KOPT-K1 (cell line): ENCODE measurements at regions not wholly inside any gene's neighbourhood (a gene's known extent, or its start where the extent isn't known, plus 50 kb on each side); places are given as distances from the start of the nearest gene placed in this dataset.
"Not testable (repeated sequence)": the region's sequence is repeated elsewhere in the genome, so short reads cannot be mapped to it uniquely, and the experiment has no call there.

ENCODE experiments used
- H3K27ac ChIP-seq: fragments of 200-600 bp; sonication (generic); 2 replicates; pipeline ENCODE4 v1.5.1; 2016; ENCODE audit warnings: antibody characterized with exemption, mild to moderate bottlenecking, low read depth, low read length; ENCODE audit not compliant: poor library complexity, severe bottlenecking
- H3K36me3 ChIP-seq: fragments of 200-600 bp; sonication (generic); 2 replicates; pipeline ENCODE4 v1.5.1; 2017; ENCODE audit warnings: antibody characterized with exemption, mild to moderate bottlenecking, low read length, moderate library complexity; ENCODE audit not compliant: insufficient read depth
- H3K9me3 ChIP-seq: fragments of 200-600 bp; sonication (generic); 2 replicates; pipeline ENCODE4 v1.5.1; 2017; ENCODE audit warnings: antibody characterized with exemption, low read length, mild to moderate bottlenecking; ENCODE audit not compliant: insufficient read depth, poor library complexity, severe bottlenecking

DNA sequence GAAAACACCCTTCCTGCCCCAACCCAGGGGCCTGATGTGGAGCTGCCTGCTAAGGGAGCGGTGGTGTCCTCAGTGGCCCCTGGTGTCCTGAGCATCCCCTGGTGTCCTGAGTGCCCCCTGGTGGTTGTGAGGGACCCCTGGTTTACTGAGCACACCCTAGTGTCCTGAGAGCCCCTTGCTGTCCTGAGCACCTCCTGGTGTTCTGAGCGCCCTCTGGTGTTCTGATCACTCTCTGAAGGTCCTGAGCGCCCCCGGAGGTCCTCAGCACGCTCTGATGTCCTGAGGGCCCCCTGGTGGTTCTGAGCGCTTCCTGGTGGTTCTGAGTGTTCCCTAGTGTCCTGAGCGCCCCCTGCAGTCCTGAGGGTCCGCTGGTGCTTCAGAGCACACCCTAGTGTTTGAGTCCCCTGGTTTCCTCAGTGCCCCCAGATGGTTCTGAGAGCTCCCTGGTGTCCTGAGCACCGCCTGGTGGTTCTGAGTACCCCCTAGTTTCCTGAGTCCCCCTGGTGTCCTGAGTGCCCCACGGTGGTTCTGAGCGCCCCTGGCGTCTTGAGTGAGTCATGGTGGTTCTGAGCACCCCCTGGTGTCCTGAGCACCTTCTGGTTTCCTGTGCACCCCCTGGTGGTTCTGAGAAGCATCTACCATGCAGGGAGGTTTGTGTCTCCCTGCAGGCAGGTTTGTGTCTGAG lies 1004.2 kb downstream of the TMEM121 start:
- peaks cover 29% of the 10 kb centered on the region for H3K9me3 ChIP-seq
- no peak overlapping the region for H3K27ac ChIP-seq
- H3K36me3 ChIP-seq, result no peaks in the 10 kb centered on the region

DNA sequence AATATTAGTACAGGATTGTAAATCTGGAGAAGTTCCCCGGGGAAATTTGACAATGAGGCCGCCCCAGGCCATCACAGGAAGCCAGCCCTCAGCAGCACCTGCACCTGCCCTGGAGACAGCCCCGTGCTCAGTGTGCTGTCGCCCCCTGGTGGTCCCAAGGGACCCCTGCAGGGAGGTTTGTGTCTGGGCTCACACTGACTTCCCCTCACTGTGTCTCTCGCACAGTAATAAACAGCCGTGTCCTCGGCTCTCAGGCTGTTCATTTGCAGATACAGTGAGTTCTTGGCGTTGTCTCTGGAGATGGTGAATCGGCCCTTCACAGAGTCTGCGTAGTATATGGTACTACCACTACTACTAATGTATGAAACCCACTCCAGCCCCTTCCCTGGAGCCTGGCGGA lies 1011.2 kb downstream of the TMEM121 start:
- not testable (repeated sequence) for H3K9me3 ChIP-seq, H3K36me3 ChIP-seq
- peak overlapping the region; percentile 66 for H3K27ac ChIP-seq

DNA sequence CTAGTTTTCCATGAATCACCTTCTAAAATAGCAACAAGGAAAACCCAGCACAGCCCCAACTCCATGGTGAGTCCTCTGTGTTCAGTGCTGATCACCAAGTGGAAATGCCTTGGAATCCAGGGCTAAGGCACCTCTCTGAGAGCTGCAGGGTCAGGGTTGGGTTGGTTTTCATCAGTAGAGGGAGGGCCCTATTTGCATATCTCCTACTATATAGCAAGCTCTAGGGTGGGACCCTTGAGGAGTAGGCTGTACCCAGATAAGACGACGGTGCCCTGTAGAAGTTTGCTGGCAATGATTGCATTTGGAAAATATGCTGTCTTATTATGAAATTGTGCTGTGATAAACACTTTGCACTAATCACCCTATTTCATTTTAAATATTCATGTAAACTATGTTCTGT lies 1011.8 kb downstream of the TMEM121 start:
- Histone ChIP-seq H3K9me3 (peaks cover 7% of the 10 kb centered on the region), H3K27ac (peak overlapping the region; percentile 66), H3K36me3 (no peaks in the 10 kb centered on the region)

DNA sequence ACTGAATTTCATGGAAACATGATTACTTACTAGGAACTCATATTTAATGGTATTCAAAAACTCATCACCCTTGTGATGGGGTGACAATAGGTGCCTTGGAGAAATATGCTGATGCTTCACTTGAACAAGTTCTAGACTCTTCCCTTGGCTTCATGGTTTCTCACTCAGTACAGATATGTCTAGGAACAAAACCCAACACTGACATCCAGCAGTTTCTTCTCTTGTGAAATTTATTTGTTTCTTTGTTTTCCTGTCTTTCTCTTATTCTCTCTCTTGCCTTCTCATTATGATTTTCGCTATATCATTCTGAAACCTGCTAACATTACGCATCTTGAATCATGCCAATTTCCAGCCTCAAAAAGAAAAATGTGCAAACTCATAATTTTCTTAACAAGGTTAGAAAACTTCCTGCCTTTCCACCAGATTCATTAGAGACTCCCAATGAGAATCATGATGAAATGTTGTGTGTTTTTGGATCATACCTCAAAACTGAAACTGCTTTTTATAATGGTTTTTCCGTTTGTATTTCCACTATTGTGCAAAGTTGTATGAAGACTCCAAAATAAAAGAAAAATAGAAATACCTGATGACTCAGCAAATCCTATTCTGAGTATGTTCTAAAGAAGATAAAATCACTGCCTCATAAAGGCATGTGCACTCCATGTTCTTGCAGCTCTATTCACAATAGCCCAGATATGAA lies 1021.5 kb downstream of the TMEM121 start:
- Histone ChIP-seq H3K27ac (no peak overlapping the region), H3K9me3 (no peaks in the 10 kb centered on the region), H3K36me3 (no peaks in the 10 kb centered on the region)

DNA sequence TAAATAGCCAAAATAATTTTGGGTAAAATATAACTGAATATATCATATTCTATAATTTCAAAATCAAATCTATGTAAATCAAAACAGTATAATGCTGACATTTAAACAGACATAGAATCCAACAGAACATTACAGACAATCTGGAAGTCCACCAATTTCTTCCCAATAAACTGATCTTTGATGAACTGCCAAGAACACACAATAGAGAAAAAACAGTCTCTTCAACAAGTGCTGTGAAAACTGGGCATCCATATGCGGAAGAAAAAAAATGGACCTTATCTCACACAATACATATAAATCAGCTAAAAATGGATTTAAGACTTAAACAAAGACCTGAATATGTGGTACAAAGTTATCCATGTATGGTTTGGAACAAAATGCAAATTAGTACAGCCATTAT lies 1022.7 kb downstream of the TMEM121 start:
- Histone ChIP-seq H3K27ac (no peak overlapping the region), H3K9me3 (no peaks in the 10 kb centered on the region), H3K36me3 (no peaks in the 10 kb centered on the region)

DNA sequence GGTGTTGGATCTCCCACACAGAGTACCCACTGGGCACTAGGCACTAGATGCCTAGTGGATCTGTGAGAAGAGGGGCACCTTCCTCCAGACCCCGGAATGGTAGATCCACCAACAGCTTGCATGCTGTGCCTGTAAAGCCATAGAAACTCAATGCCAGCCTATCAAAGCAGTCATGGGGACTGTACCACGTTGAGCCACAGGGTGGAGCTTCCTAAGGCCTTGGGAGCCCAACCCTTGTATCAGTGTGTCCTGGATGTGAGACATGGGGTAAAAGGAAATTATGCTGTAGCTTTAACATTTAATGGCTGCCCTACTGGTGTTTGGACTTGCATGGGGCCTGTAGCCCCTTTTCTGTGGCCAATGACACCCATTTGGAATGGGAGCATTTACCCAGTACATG lies 1024.9 kb downstream of the TMEM121 start:
- H3K9me3 ChIP-seq, result no peaks in the 10 kb centered on the region
- no peak overlapping the region for H3K27ac ChIP-seq
- H3K36me3 ChIP-seq, result no peaks in the 10 kb centered on the region

DNA sequence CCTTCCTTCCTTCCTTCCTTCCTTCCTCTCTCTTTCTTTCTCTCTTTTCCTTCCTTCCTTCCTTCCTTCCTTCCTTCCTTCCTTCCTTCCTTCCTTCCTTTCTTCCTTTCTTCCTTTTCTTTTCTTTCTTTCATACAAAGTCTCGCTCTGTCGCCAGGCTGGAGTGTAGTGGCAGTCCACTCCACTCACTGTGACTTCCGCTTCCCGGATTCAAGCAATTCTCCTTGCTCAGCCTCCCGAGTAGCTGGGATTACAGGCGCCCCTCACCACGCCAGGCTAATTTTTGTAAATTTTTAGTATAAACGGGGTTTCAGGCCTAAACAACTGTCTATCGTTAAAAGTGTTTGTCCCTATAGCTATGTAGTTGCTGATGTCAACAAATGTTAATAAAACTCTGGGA lies 1029.8 kb downstream of the TMEM121 start:
- H3K9me3 ChIP-seq, H3K27ac ChIP-seq, H3K36me3 ChIP-seq: not testable (repeated sequence)

DNA sequence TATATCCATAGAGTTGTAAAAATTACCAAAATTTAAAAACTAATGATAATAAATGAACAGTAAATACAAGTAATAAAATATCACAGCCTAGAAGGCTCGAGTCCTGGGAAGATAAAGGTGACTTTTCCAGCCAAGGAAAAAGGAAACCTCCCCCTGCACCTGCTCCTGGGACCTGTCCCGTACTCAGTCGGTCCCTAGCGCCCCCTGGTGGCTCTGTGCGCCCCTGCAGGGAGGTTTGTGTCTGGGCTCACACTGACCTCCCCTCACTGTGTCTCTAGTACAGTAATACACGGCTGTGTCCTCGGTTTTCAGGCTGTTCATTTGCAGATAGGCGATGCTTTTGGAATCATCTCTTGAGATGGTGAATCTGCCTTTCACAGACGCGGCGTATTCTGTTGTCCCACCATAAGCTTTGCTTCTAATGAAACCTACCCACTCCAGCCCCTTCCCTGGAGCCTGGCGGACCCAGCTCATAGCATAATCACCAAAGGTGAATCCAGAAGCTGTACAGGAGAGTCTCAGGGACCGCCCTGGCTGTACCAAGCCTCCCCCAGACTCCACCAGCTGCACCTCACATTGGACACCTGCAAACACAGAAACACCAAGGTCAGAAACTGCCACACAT lies 1030.4 kb downstream of the TMEM121 start:
- no peaks in the 10 kb centered on the region for H3K9me3 ChIP-seq
- H3K36me3 ChIP-seq, result no peaks in the 10 kb centered on the region
- H3K27ac ChIP-seq, result peak overlapping the region; percentile 24

DNA sequence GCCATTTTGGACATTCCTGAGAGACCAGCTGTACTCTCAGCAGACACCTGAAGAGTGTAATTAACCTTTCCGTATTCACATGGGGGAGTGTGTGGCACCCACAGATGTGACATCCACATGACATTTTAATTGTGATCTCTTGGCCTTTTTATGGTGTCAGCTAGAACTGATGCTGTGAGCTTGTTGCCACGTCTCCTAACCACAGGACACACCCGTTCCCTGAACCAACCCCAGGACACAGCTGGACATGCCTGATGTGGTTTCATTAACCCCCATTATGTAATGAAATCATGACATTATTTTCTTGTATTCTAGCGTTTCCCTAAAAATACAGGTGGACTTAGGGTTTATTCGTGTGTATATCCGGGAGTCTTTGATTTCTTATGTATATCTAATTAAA lies 1036.1 kb downstream of the TMEM121 start:
- Histone ChIP-seq H3K9me3 (no peaks in the 10 kb centered on the region), H3K36me3 (no peaks in the 10 kb centered on the region), H3K27ac (no peak overlapping the region)

DNA sequence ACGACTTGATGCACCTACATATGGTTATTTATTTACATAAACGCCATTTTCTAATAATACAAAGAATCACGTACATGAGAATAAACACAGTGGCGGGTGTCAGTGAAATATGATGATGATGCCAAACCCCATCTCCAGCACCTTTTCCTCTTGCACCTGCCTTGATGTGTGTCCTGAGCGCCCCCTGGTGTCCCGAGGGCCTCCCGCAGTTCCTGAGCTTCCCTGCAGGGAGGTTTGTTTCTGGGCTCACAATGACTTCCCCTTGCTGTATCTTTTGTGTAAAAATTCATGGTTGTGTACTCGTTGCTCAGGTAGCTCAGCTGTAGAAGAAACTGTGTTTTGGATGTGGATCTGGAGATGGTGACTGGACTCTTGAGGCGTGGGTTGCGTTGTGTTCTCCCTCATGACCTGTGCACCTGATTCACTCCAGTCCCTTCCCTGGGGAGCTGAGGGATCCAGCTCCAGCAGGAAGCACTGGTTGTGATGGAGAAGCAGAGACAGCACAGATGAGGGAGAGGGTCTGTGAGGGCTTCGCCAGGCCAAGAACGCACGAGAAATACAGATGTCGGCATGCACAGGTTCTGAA lies 1037.8 kb downstream of the TMEM121 start:
- H3K27ac ChIP-seq, result peak overlapping the region; percentile 27
- H3K9me3 ChIP-seq, result no peaks in the 10 kb centered on the region
- H3K36me3 ChIP-seq, result no peaks in the 10 kb centered on the region

DNA sequence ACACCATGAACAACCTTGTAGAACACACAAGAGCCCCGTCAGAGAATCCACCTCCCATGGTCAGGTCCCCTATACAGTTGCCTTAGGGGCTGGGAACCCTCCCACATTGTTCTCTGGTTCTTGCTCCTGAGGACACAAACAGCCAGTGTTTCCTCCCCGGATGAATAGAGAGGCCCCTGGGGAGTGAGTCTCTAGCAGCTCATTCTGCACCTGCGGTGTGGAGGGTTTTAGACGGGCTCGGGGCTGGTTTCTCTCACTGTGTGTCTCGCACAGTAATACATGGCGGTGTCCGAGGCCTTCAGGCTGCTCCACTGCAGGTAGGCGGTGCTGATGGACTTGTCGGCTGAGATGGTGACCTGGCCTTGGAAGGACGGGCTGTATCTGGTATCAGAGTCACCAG lies 1052.1 kb downstream of the TMEM121 start:
- H3K27ac ChIP-seq, result peak overlapping the region; percentile 36
- no peaks in the 10 kb centered on the region for H3K9me3 ChIP-seq
- H3K36me3 ChIP-seq, result no peaks in the 10 kb centered on the region

DNA sequence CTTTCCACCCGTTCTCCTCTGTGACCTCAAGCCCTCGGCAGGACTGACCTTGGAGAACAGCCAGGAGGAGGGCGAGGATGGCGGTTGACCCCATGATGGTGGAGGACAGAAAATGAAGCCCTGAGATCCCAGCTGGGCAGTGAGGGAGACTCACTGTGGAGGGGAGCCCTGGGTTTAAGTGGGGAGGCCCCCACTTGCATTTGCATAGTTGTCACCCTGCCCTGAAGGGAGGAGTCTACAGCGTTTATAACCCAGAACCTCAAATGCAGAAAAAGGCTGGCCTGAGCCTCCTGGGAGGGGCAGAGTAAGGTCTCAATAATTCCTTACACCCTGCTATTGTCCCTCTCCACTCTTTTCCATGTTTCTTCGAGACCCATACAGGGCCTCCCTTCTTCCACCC lies 1052.7 kb downstream of the TMEM121 start:
- Histone ChIP-seq H3K36me3 (no peaks in the 10 kb centered on the region), H3K27ac (peak overlapping the region; percentile 36), H3K9me3 (no peaks in the 10 kb centered on the region)

DNA sequence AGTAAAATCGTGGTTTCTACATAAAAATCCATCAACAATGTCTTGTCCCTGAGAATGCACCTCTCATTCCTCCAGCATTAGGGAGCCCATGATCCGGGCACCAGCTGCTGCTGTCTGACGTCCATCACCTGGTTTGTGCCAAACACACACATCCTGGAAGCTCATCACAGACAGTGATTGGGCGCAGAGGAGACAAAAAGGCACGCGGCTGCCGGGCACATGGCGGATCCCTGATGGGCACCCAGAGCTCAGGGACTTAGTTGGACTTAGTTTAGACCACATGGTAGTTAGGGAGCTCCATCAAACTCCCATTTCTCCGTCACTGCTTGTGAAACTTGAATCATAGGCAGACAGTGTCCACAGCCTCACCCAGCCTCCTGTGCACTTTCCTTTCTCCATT lies 1059.3 kb downstream of the TMEM121 start:
- H3K36me3 ChIP-seq, result no peaks in the 10 kb centered on the region
- no peaks in the 10 kb centered on the region for H3K9me3 ChIP-seq
- H3K27ac ChIP-seq, result peak overlapping the region; percentile 96

DNA sequence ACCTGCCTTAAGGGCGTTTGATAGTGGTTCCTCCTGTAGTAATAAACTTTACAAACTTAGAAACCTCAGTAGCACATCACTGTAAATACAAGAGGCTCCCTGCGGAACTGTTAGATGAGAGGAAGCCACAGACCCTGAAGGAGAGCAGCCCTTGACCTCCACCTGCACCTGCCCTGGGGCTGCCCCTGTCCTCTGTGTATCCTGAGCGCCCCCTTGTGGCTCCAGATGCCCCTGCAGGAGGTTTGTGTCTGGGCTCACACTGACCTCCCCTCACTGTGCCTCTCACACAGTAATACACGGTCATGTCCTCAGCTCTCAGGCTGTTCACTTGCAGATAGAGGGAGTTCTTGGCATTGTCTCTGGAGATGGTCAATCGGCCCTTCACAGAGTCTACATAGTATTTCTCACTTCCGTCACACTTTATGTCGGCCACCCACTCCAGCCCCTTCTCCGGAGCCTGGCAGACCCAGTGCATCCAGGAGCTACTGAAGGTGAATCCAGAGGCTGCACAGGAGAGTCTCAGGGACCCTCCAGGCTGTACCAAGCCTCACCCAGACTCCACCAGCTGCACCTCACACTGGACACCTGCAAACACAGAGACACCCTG lies 1059.8 kb downstream of the TMEM121 start:
- Histone ChIP-seq H3K9me3 (no peaks in the 10 kb centered on the region), H3K27ac (peak overlapping the region; percentile 96), H3K36me3 (no peaks in the 10 kb centered on the region)

DNA sequence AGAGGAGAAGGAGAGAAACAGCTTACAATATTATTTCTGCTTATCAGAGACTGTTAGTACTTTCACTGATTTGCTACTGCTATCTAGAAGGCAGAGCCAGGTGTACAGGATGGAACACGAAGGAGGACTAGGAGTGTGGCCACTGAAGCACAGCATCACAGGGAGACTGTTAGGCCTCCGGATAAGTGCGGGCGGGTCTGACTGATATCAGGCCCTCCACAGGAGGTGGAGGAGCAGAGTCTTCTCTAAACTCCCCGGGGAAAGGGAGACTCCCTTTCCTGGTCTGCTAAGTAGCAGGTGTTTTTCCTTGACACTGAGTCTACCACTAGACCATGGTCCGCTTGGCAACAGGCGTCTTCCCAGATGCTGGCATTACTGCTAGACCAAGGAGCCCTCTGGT lies 1065.2 kb downstream of the TMEM121 start:
- H3K9me3 ChIP-seq, H3K36me3 ChIP-seq: not testable (repeated sequence)
- H3K27ac ChIP-seq, result peak overlapping the region; percentile 96
